Activated CD4-positive, CD25-positive, alpha-beta regulatory T cell treated with anti-CD3 and anti-CD28 coated beads, Interleukin-2, amount 50 U/mL, for 72 hours (primary cell): ENCODE measurements at regions not wholly inside any gene's neighbourhood (a gene's known extent, or its start where the extent isn't known, plus 50 kb on each side); places are given as distances from the start of the nearest gene placed in this dataset.
"Not testable (repeated sequence)": the region's sequence is repeated elsewhere in the genome, so short reads cannot be mapped to it uniquely, and the experiment has no call there.

Source experiments
- DNase-seq: peaks from one replicate; pipeline ENCODE4 v3.0.0; 2021

- no peak for DNase-seq
Observed at GRCh38 chr17:34771891-34772290, 189.4 kb downstream of the CCT6B start.

DNA sequence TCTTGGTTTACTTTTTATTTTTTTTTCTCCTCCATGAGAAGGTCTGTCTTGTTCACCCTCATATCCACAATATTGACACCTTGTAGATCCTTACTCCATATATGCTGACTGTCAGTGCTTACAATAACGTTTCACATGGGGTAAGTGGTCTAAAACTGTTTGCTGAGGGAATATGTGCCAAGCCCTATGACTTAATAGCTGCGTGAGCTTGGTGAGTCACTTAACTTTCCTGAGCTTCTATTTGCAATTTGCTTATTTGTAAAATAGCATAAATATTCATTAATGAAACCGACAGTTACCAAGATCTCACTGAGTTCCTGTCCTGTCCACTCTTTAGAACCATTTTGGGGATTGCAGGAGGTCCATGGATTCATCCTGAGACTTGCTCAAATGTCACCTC is 190.7 kb downstream of the CCT6B start:
- no peak for DNase-seq

DNA sequence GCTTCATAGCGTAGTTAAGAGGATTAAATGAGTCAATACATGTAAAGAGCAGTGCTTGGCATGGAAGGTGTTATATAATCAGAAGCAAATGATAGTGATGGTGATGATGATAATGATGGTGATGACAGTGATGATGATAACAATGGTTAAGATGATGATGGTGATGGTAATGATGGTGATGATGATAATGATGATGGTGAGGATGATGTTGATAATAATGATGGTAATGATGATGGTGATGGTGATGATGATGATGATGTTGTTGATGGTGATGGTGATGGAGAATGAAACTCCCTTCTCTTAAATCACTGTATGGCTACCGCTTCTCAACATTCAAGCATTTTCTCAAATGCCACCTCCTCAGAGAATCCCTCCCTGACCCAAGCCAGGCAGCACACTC is 190.5 kb downstream of the TMEM132E start:
- DNase-seq, result no peak

DNA sequence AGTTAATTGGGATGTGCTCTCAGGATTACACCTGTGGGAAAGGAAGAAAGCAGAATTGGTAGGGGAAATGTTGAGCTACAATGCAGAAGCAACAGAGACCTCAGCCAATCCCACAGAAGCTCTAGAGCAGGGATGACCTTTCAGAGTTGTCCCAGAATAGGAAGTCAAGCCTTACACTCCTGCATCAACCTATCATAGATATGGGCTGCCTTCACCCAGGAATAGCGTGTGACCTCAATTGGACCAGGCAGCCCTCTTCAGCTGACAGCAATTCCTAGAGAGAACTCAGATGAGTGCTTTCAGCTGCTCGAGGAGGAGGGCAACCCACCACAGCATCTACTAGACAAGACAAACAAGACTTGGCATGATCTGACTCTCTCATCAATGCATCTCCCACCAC is 189.7 kb downstream of the TMEM132E start:
- DNase-seq, result no peak

DNA sequence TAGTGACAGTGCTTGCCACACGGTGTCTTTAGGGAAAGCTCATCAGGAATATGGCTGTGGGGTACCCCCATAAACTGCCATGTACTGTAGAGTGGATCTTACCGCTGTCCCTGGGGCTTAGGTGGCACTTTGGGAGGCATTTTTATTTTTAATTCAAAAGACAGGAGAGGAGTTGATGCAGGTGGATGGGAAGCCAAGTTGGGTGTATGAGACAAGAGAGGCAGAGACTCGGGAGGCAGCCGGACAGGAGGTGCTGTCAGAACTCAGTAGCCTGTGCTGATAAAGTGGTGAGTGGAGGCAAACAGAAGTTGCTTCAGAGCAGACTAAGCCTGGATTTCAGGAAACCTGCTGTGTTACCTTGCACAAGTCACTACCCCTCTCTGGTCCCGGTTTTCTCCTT is 185.9 kb downstream of the TMEM132E start:
- no peak for DNase-seq

- DNase-seq, result no peak
Observed at GRCh38 chr17:34764716-34765115, 185.3 kb downstream of the TMEM132E start.

- DNase-seq, result peak; percentile 22
Observed at GRCh38 chr17:34763728-34764665, 184.6 kb downstream of the TMEM132E start.

- DNase-seq, result no peak
Observed at GRCh38 chr17:34762078-34762477, 182.7 kb downstream of the TMEM132E start.

- DNase-seq, result no peak
Observed at GRCh38 chr17:34761646-34762045, 182.3 kb downstream of the TMEM132E start.

- DNase-seq, result peak; percentile 9
Observed at GRCh38 chr17:34760931-34761495, 181.6 kb downstream of the TMEM132E start.

DNA sequence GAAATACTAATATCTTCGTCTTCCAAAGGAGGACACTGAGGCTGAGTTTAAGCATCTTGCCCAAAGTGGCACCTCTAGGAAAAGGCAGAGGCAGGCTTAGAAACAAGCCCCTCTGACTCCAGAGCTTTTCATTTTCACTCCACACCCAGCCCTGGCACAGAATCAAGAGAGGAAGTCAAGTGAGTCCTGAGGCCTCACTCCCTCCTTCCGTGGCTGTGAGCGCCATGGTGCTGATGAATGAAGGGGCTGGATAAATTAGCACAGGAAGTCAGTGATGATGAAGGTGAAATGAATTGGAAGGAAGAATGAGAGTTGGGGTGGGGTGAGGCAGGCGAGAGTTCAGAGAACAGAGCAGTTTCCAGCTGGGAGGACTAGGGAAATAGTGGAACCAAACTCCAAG is 179.3 kb downstream of the TMEM132E start:
- DNase-seq, result no peak

DNA sequence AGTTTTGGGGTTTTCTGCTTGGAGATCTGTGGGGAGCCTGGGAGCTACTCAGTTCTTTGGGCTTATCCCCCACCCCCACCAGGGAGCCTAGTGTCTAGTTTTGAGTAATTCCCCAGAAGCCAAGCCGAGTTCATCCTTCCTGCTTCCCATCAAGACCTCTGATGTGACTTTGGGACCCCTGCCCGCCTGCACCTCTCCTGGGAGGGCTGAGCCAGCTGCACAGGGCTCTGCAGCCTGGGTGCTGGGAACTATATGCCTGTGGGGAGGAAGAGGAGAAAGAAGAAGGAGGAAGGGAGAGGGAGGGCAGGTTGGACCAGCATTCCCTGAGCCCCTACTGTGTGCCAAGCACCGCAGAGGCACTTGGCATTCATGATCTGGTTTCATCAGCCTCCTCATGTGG is 178.9 kb downstream of the TMEM132E start:
- no peak for DNase-seq

GRCh38 chr17:34757611-34758010 is 178.2 kb downstream of the TMEM132E start:
- DNase-seq, result no peak

DNA sequence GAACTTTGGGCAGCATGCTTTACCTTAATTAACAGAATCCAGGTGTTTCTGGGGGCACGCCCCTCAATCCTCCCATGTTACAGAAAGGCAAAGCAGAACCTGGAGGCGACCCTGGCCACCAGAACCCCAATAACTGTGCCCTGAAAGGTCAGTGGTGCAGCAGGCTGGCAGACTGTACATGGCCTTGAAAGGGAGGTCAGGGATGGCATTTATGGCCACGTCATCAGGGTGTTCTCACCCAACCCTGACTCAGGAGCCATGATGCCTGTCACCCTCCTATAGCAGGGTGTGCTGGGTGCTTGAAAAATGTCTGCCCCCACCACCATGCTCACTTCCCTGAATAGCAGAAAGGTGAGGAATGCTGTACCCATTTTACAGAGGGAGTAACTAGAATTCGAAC is 177.7 kb downstream of the TMEM132E start:
- DNase-seq, result no peak

GRCh38 chr17:34756637-34757021 is 177.2 kb downstream of the TMEM132E start:
- no peak for DNase-seq

- no peak for DNase-seq
Observed at GRCh38 chr17:34755981-34756636, 176.7 kb downstream of the TMEM132E start.

GRCh38 chr17:34755371-34755770 is 176.0 kb downstream of the TMEM132E start:
- no peak for DNase-seq

- DNase-seq, result no peak
Observed at GRCh38 chr17:34750004-34750403, 170.6 kb downstream of the TMEM132E start.

DNA sequence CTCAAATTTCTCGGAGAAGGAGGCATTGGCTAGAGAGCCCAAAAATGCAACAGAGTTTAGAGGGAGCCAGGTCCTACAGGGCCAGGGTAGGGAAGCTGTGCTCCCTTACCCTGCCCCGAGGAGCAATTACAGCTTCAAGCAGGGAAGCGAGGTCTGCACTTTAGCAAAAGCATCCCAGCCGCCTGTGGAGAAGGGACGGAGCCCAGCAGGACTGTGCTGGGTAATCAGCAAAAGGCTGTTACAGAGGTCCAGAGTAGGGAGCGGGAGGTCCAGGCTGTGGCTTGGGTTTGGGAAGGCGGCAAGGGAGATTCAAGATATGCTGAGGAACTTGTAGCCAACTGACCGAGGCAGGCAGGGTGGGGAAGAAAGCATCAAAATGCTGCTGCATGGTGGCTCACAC is 162.6 kb downstream of the TMEM132E start:
- no peak for DNase-seq

DNA sequence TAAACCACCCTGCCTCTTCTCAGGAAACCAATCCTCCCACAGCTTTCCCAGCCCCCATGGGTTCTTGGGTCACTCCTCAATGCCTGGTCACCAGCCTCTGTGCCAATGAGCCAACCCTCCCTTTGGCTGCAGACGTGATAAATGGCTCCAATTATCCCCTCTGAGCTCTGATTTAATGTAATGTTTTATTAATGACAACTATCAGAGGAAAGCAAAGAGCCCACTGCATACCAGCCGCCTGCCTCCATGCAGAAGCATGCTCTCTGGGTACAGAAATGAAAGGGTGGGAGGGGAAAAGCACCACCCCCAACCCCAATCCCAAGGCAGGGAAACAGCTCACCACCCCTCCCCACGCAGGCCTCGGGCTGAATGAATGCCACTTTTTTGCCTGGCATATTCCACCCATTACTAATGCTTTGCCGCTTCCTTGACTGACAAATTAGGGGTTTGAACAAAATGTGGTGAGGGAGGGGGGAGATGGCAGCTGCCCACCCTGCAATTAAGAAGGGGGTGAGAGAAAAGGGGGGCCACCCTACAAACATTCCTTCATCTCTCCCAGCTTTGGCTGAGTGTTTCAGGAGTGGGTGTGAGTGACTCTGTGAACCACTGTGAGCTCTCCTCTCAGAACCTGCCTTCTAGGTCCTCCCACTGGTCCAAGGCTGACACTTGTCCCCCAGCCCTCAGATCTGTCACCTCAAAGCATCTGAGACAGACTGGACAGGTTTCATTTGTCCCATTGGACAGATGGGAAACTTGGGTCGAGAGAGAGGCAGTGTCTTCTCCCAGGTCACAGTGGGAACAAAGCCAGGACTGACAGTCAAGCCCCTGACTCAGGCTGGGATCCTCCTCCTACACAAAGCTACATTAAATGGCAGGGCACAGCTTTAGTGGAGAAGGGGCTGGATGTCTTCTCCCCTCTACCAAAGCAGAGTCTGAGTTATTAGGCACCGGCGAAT is 161.5 kb downstream of the TMEM132E start:
- no peak for DNase-seq

- DNase-seq, result no peak
Observed at GRCh38 chr17:34739386-34739785, 160.0 kb downstream of the TMEM132E start.

DNA sequence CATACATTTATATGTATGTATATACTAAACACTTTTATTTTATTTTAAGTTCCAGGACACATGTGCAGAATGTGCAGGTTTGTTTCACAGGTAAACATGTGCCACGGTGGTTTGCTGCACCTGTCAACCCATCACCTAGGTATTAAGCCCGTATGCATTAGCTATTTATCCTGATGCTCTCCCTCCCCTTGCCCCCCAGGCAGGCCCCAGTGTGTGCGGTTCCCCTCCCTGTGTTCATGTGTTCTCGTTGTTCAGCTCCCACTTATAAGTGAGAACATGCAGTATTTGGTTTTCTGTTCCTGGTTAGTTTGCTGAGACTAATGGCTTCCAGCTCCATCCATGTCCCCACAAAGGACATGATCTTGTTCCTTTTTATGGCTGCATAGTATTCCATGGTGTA is 158.3 kb downstream of the TMEM132E start:
- DNase-seq, result not testable (repeated sequence)

DNA sequence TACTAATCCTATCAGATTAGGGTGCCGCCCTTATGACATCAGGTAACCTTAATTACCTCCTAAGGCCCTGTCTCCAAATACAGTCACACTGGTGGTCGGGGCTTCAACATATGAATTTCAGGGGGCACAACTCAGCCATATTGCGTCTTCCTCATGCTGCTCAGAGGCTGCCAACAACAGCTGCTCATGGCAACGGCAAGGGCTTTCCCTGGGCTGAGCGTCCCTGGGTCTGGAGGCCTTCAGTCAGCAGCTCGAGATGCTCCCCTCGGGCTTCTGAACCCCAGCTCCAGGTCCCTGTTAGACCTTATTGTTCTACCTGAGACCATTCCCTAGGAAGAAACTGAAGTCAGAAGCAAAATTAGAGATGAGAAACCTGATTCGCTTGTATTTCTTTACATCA is 157.2 kb downstream of the TMEM132E start:
- DNase-seq, result no peak
